ENCODE measurements at regions not wholly inside any gene's neighbourhood (a gene's known extent, or its start where the extent isn't known, plus 50 kb on each side); places are given as distances from the start of the nearest gene placed in this dataset.

- TF ChIP-seq CTCF (IDR thresholded peaks at IDR 0.05; ENCODE audit: low read depth, low read length, missing input control) (no peak), REST (IDR thresholded peaks at IDR 0.05) (no peak)
Observed at GRCh38 chr17:34709158-34709754, 129.9 kb downstream of the TMEM132E start.
